Caco-2 (cell line): ENCODE measurements at regions not wholly inside any gene's neighbourhood (a gene's known extent, or its start where the extent isn't known, plus 50 kb on each side); places are given as distances from the start of the nearest gene placed in this dataset.

Experiments
- BruUV-seq: library from RNA; stranded (reverse); fragments of 400-500 nt; replicated peaks from 2 replicates; lab custom pipeline; 2021; lab: Mats Ljungman, UMichigan
- CTCF ChIA-PET: fragments of 300-600 bp; sonication (Branson Sonifier 250); formaldehyde crosslinking; loops from one replicate; lab custom pipeline; 2022; ENCODE audit warnings: antibody characterized with exemption; lab: Charles Lee
- POLR2A ChIA-PET: fragments of 300-600 bp; sonication (Branson Sonifier 250); formaldehyde crosslinking; loops from one replicate; lab custom pipeline; 2022; ENCODE audit warnings: antibody characterized with exemption; lab: Charles Lee
- DNase-seq, 2 experiments: peaks; one replicate each; pipeline versions ENCODE4 v3.0.0 to v3.0.0-alpha.2; 2020 to 2022
- H3K27me3 ChIP-seq: replicated peaks from 2 replicates; pipeline ENCODE4 v1.6.0; 2011; ENCODE audit warnings: low read length; ENCODE audit not compliant: control insufficient read depth, insufficient read depth
- H3K36me3 ChIP-seq: 2 replicates; pipeline ENCODE4 v1.5.1; 2011; ENCODE audit warnings: low read length; ENCODE audit not compliant: control insufficient read depth, insufficient read depth
- H3K4me1 ChIP-seq: fragments of 250-450 bp; sonication (Bioruptor Pico); 2 replicates; pipeline ENCODE4 v1.5.1; 2020; ENCODE audit warnings: mild to moderate bottlenecking
- H3K4me3 ChIP-seq: 2 replicates; pipeline ENCODE4 v1.5.1; 2011; ENCODE audit warnings: low read depth, mild to moderate bottlenecking, control low read depth, low read length
- H3K9me3 ChIP-seq: fragments of 250-450 bp; sonication (Bioruptor Pico); 2 replicates; pipeline ENCODE4 v1.5.1; 2020; ENCODE audit warnings: mild to moderate bottlenecking, moderate library complexity
- H3K27ac Mint-ChIP-seq: one replicate; pipeline ENCODE4 v1.8.0; 2022; ENCODE audit warnings: mixed read lengths; ENCODE audit not compliant: unreplicated experiment
- H3K27me3 Mint-ChIP-seq: one replicate; pipeline ENCODE4 v1.8.0; 2022; ENCODE audit warnings: mixed read lengths; ENCODE audit not compliant: insufficient read depth, unreplicated experiment
- H3K36me3 Mint-ChIP-seq: one replicate; pipeline ENCODE4 v1.8.0; 2022; ENCODE audit warnings: mild to moderate bottlenecking, mixed read lengths; ENCODE audit not compliant: insufficient read depth, unreplicated experiment
- H3K4me1 Mint-ChIP-seq: one replicate; pipeline ENCODE4 v1.8.0; 2022; ENCODE audit warnings: low read depth, mixed read lengths; ENCODE audit not compliant: unreplicated experiment
- H3K4me3 Mint-ChIP-seq: one replicate; pipeline ENCODE4 v1.8.0; 2022; ENCODE audit warnings: mild to moderate bottlenecking, moderate library complexity, mixed read lengths; ENCODE audit not compliant: unreplicated experiment
- H3K9me3 Mint-ChIP-seq: one replicate; pipeline ENCODE4 v1.8.0; 2022; ENCODE audit warnings: mixed read lengths; ENCODE audit not compliant: unreplicated experiment
- intact Hi-C: fragments of 100-400 bp; cut with micrococcal nuclease; formaldehyde crosslinking; loops from one replicate; pipeline ENCODE4 v1.10.0; 2022; ENCODE audit not compliant: unreplicated experiment
- TF ChIP-seq, protein P1 (sequence below), 2 experiments: fragments of 200-600 bp in 1 of 2; IDR thresholded peaks; 1 replicate in 1 of 2; 2 replicates in 1 of 2; pipeline versions ENCODE4 v1.5.1 to v1.8.0; 2011 to 2022; ENCODE audit warnings: antibody characterized with exemption in 1 of 2, control low read depth in 1 of 2, inconsistent platforms in 1 of 2, low read depth in 1 of 2, low read length in 1 of 2, mild to moderate bottlenecking in 1 of 2, moderate library complexity in 1 of 2; ENCODE audit not compliant: insufficient read depth in 1 of 2, severe bottlenecking in 1 of 2, unreplicated experiment in 1 of 2

GRCh38 chr7:53811555-53812079 is 730.6 kb upstream of the VSTM2A start:
- Mint-ChIP-seq H3K9me3 (no peaks in the 10 kb centered on the region), H3K27ac (no peak overlapping the region), H3K36me3 (no peaks in the 10 kb centered on the region), H3K27me3 (no peaks in the 10 kb centered on the region), H3K4me3 (no peak overlapping the region), H3K4me1 (no peaks in the 10 kb centered on the region)
- H3K36me3 ChIP-seq = no peaks in the 10 kb centered on the region
- DNase-seq = no peak
- TF ChIP-seq, protein P1, sequence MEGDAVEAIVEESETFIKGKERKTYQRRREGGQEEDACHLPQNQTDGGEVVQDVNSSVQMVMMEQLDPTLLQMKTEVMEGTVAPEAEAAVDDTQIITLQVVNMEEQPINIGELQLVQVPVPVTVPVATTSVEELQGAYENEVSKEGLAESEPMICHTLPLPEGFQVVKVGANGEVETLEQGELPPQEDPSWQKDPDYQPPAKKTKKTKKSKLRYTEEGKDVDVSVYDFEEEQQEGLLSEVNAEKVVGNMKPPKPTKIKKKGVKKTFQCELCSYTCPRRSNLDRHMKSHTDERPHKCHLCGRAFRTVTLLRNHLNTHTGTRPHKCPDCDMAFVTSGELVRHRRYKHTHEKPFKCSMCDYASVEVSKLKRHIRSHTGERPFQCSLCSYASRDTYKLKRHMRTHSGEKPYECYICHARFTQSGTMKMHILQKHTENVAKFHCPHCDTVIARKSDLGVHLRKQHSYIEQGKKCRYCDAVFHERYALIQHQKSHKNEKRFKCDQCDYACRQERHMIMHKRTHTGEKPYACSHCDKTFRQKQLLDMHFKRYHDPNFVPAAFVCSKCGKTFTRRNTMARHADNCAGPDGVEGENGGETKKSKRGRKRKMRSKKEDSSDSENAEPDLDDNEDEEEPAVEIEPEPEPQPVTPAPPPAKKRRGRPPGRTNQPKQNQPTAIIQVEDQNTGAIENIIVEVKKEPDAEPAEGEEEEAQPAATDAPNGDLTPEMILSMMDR (IDR thresholded peaks at IDR 0.05; ENCODE audit: insufficient read depth in 1 of 2, low read depth in 1 of 2, low read length in 1 of 2, severe bottlenecking in 1 of 2, unreplicated experiment in 1 of 2) = no peak
- no peak overlapping the region for H3K4me3 ChIP-seq
- no peaks in the 10 kb centered on the region for H3K9me3 ChIP-seq
- H3K4me1 ChIP-seq = no peaks in the 10 kb centered on the region
- no TSS peak for BruUV-seq
- ChIA-PET CTCF (no interaction called here), POLR2A (no interaction called here)
- H3K27me3 ChIP-seq = no peaks in the 10 kb centered on the region
- intact Hi-C loops = no loop called here

DNA sequence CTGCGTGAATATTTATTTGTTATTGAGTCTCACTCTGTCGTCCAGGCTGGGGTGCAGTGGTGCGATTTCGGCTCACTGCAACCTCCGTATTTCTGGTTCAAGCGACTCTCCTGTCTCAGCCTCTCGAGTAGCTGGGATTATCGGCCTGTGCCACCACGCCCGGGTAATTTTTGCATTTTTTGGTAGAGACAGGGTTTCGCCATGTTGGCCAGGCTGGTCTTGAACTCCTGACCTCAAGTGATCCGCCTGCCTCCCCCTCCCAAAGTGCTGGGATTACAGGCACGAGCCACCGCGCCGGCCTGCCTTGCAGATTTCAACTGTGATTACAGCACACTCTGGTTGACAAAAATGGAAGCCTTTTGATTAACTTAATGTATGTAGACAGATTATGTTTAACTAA is 730.0 kb upstream of the VSTM2A start:
- H3K27me3 ChIP-seq = no peaks in the 10 kb centered on the region
- Mint-ChIP-seq H3K4me1 (no peaks in the 10 kb centered on the region), H3K4me3 (no peak overlapping the region), H3K36me3 (no peaks in the 10 kb centered on the region), H3K27ac (no peak overlapping the region), H3K27me3 (no peaks in the 10 kb centered on the region), H3K9me3 (no peaks in the 10 kb centered on the region)
- H3K4me1 ChIP-seq = no peaks in the 10 kb centered on the region
- intact Hi-C loops = no loop called here
- BruUV-seq = no TSS peak
- H3K36me3 ChIP-seq = no peaks in the 10 kb centered on the region
- no peaks in the 10 kb centered on the region for H3K9me3 ChIP-seq
- H3K4me3 ChIP-seq = no peak overlapping the region
- CTCF ChIA-PET = no interaction called here
- no peak for DNase-seq
- TF ChIP-seq, protein P1 (IDR thresholded peaks at IDR 0.05; ENCODE audit: insufficient read depth in 1 of 2, low read depth in 1 of 2, low read length in 1 of 2, severe bottlenecking in 1 of 2, unreplicated experiment in 1 of 2) = no peak
- POLR2A ChIA-PET = no interaction called here

DNA sequence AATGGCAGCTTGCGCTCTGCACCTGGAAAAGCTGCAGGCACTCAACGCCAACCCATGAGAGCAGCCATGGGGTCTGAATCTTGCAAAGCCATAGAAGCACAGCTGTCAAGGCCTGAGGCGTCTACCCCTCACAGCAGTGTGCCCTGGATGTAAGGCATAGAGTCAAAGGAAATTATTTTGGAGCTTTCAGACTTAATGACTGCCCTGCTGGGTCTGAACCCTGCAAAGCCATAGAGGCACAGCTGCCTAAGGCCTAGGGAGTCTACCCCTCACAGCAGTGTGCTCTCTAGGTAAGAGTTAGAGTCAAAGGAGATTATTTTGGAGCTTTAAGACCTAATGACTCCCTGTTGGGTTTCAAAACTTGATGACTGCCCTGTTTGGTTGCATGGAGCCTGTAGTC is 706.9 kb upstream of the VSTM2A start:
- no peak overlapping the region for H3K4me3 ChIP-seq
- intact Hi-C loops = no loop called here
- H3K4me3 Mint-ChIP-seq = no peak overlapping the region
- CTCF ChIA-PET = no interaction called here
- H3K27me3 Mint-ChIP-seq = no peaks in the 10 kb centered on the region
- TF ChIP-seq, protein P1 (IDR thresholded peaks at IDR 0.05; ENCODE audit: insufficient read depth in 1 of 2, low read depth in 1 of 2, low read length in 1 of 2, severe bottlenecking in 1 of 2, unreplicated experiment in 1 of 2) = no peak
- H3K27me3 ChIP-seq = no peaks in the 10 kb centered on the region
- H3K4me1 ChIP-seq = no peaks in the 10 kb centered on the region
- no peaks in the 10 kb centered on the region for H3K36me3 ChIP-seq
- no TSS peak for BruUV-seq
- no peaks in the 10 kb centered on the region for H3K36me3 Mint-ChIP-seq
- DNase-seq = no peak
- H3K4me1 Mint-ChIP-seq = no peaks in the 10 kb centered on the region
- no peak overlapping the region for H3K27ac Mint-ChIP-seq
- peaks cover 7% of the 10 kb centered on the region for H3K9me3 Mint-ChIP-seq
- POLR2A ChIA-PET = no interaction called here
- no peaks in the 10 kb centered on the region for H3K9me3 ChIP-seq
